ENCODE measurements at regions not wholly inside any gene's neighbourhood (a gene's known extent, or its start where the extent isn't known, plus 50 kb on each side); places are given as distances from the start of the nearest gene placed in this dataset.
"Not testable (repeated sequence)": the region's sequence is repeated elsewhere in the genome, so short reads cannot be mapped to it uniquely, and the experiment has no call there.

DNA sequence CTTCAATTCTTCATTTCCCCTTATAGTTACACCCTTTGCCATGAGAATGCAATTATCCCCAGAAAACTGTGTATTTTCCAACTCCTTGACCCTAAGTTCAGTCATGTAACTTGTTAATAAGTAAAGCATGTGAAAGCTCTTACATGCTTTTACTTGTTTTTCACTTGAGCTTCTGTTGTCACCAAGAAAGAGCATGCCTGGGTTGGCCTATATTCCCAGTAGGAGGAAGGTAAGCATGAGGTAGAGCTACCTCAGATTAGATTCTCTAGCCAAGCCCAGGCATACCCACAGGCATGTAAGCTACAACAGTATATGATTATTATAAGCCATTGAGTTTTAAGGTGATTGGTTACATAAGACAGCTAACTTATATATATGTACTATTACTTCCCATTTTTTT, 101.7 kb upstream of the SMLR1 start:
- DNase-seq, result no peak

DNA sequence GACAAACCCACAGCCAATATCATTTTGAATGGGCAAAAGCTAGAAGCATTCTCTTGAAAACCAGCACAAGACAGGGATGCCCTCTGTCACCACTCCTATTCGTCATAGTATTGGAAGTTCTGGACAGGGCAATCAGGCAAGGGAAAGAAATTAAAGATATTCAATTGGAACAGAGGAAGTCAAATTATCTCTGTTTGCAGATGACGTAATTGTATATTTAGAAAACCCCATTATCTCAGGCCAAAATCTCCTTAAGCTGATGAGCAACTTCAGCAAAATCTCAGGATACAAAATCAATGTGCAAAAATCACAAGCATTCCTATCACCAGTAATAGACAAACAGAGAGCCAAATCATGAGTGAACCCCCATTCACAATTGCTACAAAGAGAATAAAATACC, 99.1 kb upstream of the SMLR1 start:
- not testable (repeated sequence) for DNase-seq

GRCh38 chr6:130730600-130730999, 96.6 kb upstream of the SMLR1 start:
- DNase-seq, result no peak

- DNase-seq, result no peak
Measured at GRCh38 chr6:130734161-130734560, 93.0 kb upstream of the SMLR1 start.

- DNase-seq, result no peak
Measured at GRCh38 chr6:130740308-130740707, 86.9 kb upstream of the SMLR1 start.

- no peak for DNase-seq
Measured at GRCh38 chr6:130742131-130742681, 85.0 kb upstream of the SMLR1 start.

- no peak for DNase-seq
Measured at GRCh38 chr6:130743175-130743574, 84.0 kb upstream of the SMLR1 start.

GRCh38 chr6:130744576-130745366, 82.4 kb upstream of the SMLR1 start:
- no peak for DNase-seq

- DNase-seq, result no peak
Measured at GRCh38 chr6:130748041-130748440, 79.2 kb upstream of the SMLR1 start.

DNA sequence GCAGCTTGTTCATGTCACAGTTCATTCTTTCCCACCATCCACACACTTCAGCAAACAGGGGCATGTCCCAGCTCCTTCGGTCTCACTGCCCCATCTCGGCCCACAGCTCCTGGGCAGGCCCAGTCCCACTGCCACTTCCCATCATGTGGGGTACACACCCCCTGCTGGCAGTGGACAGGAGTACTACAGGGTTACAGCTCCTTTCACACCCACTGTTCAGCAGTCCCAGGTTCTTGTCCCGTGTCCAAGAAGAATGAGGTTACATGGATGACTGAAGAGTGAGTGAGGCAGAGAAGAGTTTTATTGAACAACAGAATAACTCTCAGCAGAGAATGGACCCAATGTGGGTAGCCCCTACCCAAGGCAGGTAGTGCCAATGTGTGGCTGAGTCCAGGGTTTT, 77.8 kb upstream of the SMLR1 start:
- DNase-seq, result no peak

DNA sequence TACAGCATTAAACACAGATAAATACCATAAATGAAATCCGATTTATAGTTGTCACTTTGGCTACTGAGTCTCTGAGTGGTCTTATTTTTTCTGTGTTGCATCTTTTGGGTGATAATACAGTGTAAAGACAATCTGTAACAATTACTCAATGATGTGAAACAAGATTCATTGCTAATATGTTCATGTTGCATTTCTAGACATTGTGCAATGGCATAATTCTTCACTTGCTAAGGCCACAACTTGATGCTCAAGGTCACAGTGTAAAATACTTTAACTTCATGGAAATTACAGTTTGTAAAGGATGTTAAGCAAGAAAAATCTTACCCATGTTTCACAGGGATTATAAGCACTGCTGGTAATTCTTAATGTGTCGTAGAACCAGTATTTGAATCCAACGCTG, 74.9 kb upstream of the SMLR1 start:
- DNase-seq, result no peak

- DNase-seq, result no peak
Measured at GRCh38 chr6:130754786-130755367, 72.3 kb upstream of the SMLR1 start.

GRCh38 chr6:130755368-130756034, 71.7 kb upstream of the SMLR1 start:
- DNase-seq, result no peak

DNA sequence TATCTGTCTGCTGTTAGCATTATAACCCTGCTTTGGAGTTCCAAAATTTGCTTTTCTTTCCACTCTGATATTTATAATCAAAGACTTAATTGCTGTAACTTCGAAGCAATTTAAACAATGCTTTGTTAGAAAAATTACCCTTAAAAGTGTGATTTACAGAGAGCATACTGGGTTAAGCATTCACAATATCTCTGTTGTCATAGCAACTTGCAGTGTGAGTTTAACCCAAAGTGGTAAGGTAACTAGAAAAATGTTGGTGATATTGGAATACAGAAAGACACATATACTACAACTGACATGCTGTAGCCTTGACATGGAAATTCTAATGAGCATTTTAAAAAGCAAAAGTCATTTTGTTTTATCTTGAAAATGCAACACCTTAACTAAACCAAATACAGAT, 70.4 kb upstream of the SMLR1 start:
- no peak for DNase-seq

- no peak for DNase-seq
Measured at GRCh38 chr6:130758813-130759212, 68.4 kb upstream of the SMLR1 start.

DNA sequence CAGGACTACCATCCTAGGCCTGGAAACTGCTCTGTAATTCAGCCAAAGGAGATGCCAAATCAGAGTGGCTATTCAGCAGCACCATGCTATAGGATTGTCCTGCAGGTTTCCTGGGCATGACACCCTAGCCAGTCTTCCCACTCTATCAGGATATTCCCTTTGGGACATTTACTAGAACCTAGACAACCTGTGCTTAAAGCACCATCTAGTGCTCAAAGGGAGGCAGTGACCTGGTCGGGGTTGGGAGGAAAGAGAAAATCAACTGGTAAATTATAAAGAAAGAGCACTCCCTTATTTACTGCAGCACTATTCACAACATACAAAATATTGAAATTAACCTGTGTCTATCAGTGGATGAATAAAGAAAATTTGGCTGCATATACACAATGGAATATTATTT, 67.2 kb upstream of the SMLR1 start:
- no peak for DNase-seq

DNA sequence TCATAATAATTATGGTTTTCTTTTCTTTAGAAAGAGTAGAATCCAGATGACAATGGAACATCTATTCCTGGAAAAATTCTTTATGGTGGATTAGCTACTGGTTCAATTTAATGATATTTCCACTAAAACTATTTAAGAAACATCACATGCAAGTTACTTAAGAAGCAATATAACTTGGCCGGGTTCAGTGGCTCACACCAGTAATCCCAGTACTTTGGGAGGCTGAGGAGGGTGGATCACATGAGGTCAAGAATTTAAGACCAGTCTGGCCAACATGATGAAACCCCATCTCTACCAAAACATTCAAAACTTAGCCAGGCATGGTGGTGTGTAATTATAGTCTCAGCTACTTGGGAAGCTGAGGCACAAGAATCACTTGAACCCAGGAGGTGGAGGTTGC, 65.9 kb upstream of the SMLR1 start:
- no peak for DNase-seq

- DNase-seq, result no peak
Measured at GRCh38 chr6:130765181-130765727, 62.0 kb upstream of the SMLR1 start.

DNA sequence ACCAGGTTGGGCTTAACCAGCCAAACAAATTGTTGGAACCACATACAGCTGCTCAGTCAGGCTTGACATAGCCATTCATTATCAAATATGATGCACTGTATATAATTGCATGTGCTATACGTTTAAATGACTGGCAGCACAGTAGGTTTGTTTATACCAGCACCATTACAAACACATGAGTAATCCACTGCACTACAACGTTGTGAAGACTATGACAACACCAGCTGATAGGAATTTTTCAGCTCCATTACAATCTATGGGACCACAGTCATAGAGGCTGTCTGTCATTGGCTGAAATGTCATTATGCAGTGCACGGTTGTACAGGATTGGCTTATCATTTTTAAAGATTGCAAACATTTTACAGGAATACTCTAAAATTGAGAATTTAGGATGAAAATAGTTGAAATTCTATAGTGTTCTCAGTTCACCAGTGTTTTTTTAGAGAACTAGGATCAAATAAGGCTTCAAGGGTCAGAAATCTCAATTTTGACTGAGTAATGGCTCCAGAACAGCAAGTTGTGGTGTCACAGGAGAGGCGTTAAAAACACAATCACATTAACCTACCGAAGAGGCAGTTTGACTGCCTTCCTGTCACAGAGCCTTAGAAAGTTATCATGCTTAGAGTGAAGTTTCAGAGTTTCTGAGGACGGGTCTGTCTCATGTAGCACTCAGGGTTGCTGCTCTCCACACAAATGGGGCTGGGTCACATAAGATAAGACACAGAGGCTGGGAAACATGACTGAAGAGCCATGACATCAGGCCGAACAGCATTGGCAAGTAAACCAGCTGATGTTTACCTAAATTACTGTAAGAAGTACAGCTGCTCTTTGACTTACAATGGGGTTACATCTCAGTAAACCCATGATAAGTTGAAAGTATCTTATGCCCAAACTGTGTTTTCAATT, 60.7 kb upstream of the SMLR1 start:
- DNase-seq, result no peak

- DNase-seq, result no peak
Measured at GRCh38 chr6:130769861-130770260, 57.3 kb upstream of the SMLR1 start.

- DNase-seq, result no peak
Measured at GRCh38 chr6:130771741-130772140, 55.5 kb upstream of the SMLR1 start.

DNA sequence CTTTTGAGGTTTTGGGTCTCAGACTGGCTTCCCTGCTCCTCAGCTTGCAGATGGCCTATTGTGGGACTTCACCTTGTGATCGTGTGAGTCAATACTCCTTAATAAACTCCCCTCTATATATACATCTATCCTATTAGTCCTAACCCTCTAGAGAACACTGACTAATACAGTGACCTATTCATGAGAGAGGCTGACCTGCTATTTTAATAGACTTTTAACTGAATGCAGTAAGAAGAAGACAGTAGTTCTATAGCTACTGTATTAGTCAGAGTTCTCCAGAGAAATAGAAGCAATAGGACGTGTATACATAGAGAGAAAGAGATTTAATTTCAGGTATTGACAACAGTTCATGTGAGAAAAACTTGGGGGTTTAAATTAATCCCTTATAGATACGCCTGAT, 53.3 kb upstream of the SMLR1 start:
- DNase-seq, result no peak

Measured in SHP77 treated with DMSO at 0.1 percent for 48 hours (cell line).